Ishikawa (cell line): ENCODE measurements at regions not wholly inside any gene's neighbourhood (a gene's known extent, or its start where the extent isn't known, plus 50 kb on each side); places are given as distances from the start of the nearest gene placed in this dataset.

ENCODE experiments used
- CEBPB ChIP-seq: IDR thresholded peaks from 2 replicates; pipeline ENCODE4 v1.6.1; 2012
- CREB1 ChIP-seq: IDR thresholded peaks from 2 replicates; pipeline ENCODE4 v1.6.1; 2012; ENCODE audit warnings: low read depth
- EGR1 ChIP-seq: IDR thresholded peaks from 2 replicates; pipeline ENCODE4 v1.6.1; 2012
- EP300 ChIP-seq: IDR thresholded peaks from 2 replicates; pipeline ENCODE4 v1.6.1; 2012; ENCODE audit warnings: borderline replicate concordance
- FOXM1 ChIP-seq: IDR thresholded peaks from 2 replicates; pipeline ENCODE4 v1.6.1; 2012; ENCODE audit warnings: low read depth, borderline replicate concordance
- MAX ChIP-seq: IDR thresholded peaks from 2 replicates; pipeline ENCODE4 v1.6.1; 2012
- NFIC ChIP-seq: IDR thresholded peaks from 2 replicates; pipeline ENCODE4 v1.6.1; 2012
- RAD21 ChIP-seq: IDR thresholded peaks from 2 replicates; pipeline ENCODE4 v1.6.1; 2012; ENCODE audit warnings: low read depth
- REST ChIP-seq: IDR thresholded peaks from 2 replicates; pipeline ENCODE4 v1.6.1; 2012; ENCODE audit warnings: low read depth, mild to moderate bottlenecking
- TAF1 ChIP-seq: IDR thresholded peaks from 2 replicates; pipeline ENCODE4 v1.6.1; 2012; ENCODE audit warnings: low read depth, mild to moderate bottlenecking
- TCF12 ChIP-seq: IDR thresholded peaks from 2 replicates; pipeline ENCODE4 v1.6.1; 2012; ENCODE audit warnings: low read depth
- TEAD4 ChIP-seq: IDR thresholded peaks from 2 replicates; pipeline ENCODE4 v1.6.1; 2012
- USF1 ChIP-seq: IDR thresholded peaks from 2 replicates; pipeline ENCODE4 v1.6.1; 2012
- YY1 ChIP-seq: IDR thresholded peaks from 2 replicates; pipeline ENCODE4 v1.6.1; 2012; ENCODE audit warnings: low read depth
- ZBTB7A ChIP-seq: IDR thresholded peaks from 2 replicates; pipeline ENCODE4 v1.6.1; 2012; ENCODE audit warnings: low read depth

DNA sequence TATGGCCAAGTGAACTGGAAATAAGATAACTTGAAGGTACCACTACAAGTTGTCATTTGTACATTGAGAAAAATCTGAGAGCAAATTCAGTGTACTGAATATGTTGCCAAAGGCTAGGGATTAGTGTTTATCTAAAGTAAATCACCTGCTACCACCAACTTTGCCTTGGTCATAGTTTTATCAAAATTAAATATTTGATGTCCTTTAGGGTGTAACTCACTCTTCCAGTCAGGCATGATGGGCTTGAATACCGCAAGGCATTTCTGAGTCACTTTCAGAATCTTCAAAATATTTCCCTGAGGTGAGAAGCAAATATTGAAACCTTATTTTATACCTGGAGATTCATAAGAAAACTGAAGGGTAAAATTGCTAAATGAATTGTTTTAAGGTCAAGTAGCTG is 1338.6 kb upstream of the ACO1 start:
- TF ChIP-seq REST (no peak), TAF1 (no peak), NFIC (no peak), EP300 (no peak), YY1 (no peak), EGR1 (no peak), TEAD4 (no peak), CREB1 (no peak), USF1 (no peak), FOXM1 (no peak), ZBTB7A (no peak), RAD21 (no peak)

GRCh38 chr9:31065691-31066090 is 1318.8 kb upstream of the ACO1 start:
- TF ChIP-seq NFIC (no peak), YY1 (no peak), REST (no peak), TAF1 (no peak), MAX (no peak), EP300 (no peak), FOXM1 (no peak), RAD21 (no peak), TEAD4 (no peak)

DNA sequence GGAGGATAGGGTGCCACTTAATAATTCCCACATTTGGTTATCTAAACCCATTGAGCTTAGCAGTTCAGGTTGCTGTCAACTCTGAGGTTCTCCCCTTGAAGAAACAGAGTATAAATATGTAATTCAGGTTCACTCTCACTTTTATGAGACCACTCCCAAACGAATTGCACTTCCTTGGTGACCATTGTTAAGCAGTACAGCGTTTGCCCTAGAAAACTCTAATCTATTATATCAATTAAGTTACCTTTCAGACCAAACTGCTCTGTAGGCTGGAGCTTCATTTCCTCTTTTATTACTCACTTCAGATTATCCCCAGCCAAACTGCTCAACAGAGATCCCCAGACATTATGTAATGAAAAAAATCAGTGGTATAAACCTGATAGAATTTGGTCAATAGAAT is 1317.0 kb upstream of the ACO1 start:
- TF ChIP-seq TEAD4 (no peak), TCF12 (no peak), YY1 (no peak), EP300 (no peak), CREB1 (no peak), MAX (no peak), REST (no peak)

GRCh38 chr9:31071606-31072286 is 1312.7 kb upstream of the ACO1 start:
- TF ChIP-seq FOXM1 (no peak), CREB1 (no peak), TAF1 (no peak), CEBPB (no peak), RAD21 (no peak), TEAD4 (no peak), EGR1 (no peak), NFIC (no peak), EP300 (no peak), YY1 (no peak), USF1 (no peak), REST (no peak), MAX (no peak)
